ENCODE measurements at regions not wholly inside any gene's neighbourhood (a gene's known extent, or its start where the extent isn't known, plus 50 kb on each side); places are given as distances from the start of the nearest gene placed in this dataset.

- in situ Hi-C loops (cut with HindIII; ENCODE audit: low sequenced_read_pairs): no loop called here
Observed at GRCh38 chr13:85742355-85742754, 56.9 kb downstream of the SLITRK6 start.

GRCh38 chr13:85741017-85741416 is 58.2 kb downstream of the SLITRK6 start:
- in situ Hi-C loops (cut with HindIII; ENCODE audit: low sequenced_read_pairs): no loop called here

GRCh38 chr13:85738696-85739320 is 60.4 kb downstream of the SLITRK6 start:
- in situ Hi-C loops (cut with HindIII; ENCODE audit: low sequenced_read_pairs): no loop called here

- in situ Hi-C loops (cut with HindIII; ENCODE audit: low sequenced_read_pairs): no loop called here
Observed at GRCh38 chr13:85737952-85738351, 61.3 kb downstream of the SLITRK6 start.

- in situ Hi-C loops (cut with HindIII; ENCODE audit: low sequenced_read_pairs): no loop called here
Observed at GRCh38 chr13:85729296-85729695, 69.9 kb downstream of the SLITRK6 start.

- in situ Hi-C loops (cut with HindIII; ENCODE audit: low sequenced_read_pairs): no loop called here
Observed at GRCh38 chr13:85728811-85729210, 70.4 kb downstream of the SLITRK6 start.

GRCh38 chr13:85725433-85725832 is 73.8 kb downstream of the SLITRK6 start:
- in situ Hi-C loops (cut with HindIII; ENCODE audit: low sequenced_read_pairs): no loop called here

- in situ Hi-C loops (cut with HindIII; ENCODE audit: low sequenced_read_pairs): no loop called here
Observed at GRCh38 chr13:85724546-85725432, 74.4 kb downstream of the SLITRK6 start.

- in situ Hi-C loops (cut with HindIII; ENCODE audit: low sequenced_read_pairs): no loop called here
Observed at GRCh38 chr13:85719749-85720148, 79.5 kb downstream of the SLITRK6 start.

GRCh38 chr13:85717921-85718320 is 81.3 kb downstream of the SLITRK6 start:
- in situ Hi-C loops (cut with HindIII; ENCODE audit: low sequenced_read_pairs): no loop called here

- in situ Hi-C loops (cut with HindIII; ENCODE audit: low sequenced_read_pairs): no loop called here
Observed at GRCh38 chr13:85710545-85710944, 88.7 kb downstream of the SLITRK6 start.

- in situ Hi-C loops (cut with HindIII; ENCODE audit: low sequenced_read_pairs): no loop called here
Observed at GRCh38 chr13:85709721-85710120, 89.5 kb downstream of the SLITRK6 start.

GRCh38 chr13:85709072-85709471 is 90.1 kb downstream of the SLITRK6 start:
- in situ Hi-C loops (cut with HindIII; ENCODE audit: low sequenced_read_pairs): no loop called here

- in situ Hi-C loops (cut with HindIII; ENCODE audit: low sequenced_read_pairs): no loop called here
Observed at GRCh38 chr13:85700906-85701305, 98.3 kb downstream of the SLITRK6 start.

- in situ Hi-C loops (cut with HindIII; ENCODE audit: low sequenced_read_pairs): no loop called here
Observed at GRCh38 chr13:85698256-85698655, 101.0 kb downstream of the SLITRK6 start.

- in situ Hi-C loops (cut with HindIII; ENCODE audit: low sequenced_read_pairs): no loop called here
Observed at GRCh38 chr13:85694992-85695391, 104.2 kb downstream of the SLITRK6 start.

GRCh38 chr13:85693889-85694511 is 105.2 kb downstream of the SLITRK6 start:
- in situ Hi-C loops (cut with HindIII; ENCODE audit: low sequenced_read_pairs): no loop called here

- in situ Hi-C loops (cut with HindIII; ENCODE audit: low sequenced_read_pairs): no loop called here
Observed at GRCh38 chr13:85690368-85690767, 108.9 kb downstream of the SLITRK6 start.

GRCh38 chr13:85685436-85685835 is 113.8 kb downstream of the SLITRK6 start:
- in situ Hi-C loops (cut with HindIII; ENCODE audit: low sequenced_read_pairs): no loop called here

GRCh38 chr13:85675151-85675907 is 123.9 kb downstream of the SLITRK6 start:
- in situ Hi-C loops (cut with HindIII; ENCODE audit: low sequenced_read_pairs): no loop called here

- in situ Hi-C loops (cut with HindIII; ENCODE audit: low sequenced_read_pairs): no loop called here
Observed at GRCh38 chr13:85671336-85671735, 127.9 kb downstream of the SLITRK6 start.

Data from DLD1 (cell line).